ENCODE measurements at regions not wholly inside any gene's neighbourhood (a gene's known extent, or its start where the extent isn't known, plus 50 kb on each side); places are given as distances from the start of the nearest gene placed in this dataset.

DNA sequence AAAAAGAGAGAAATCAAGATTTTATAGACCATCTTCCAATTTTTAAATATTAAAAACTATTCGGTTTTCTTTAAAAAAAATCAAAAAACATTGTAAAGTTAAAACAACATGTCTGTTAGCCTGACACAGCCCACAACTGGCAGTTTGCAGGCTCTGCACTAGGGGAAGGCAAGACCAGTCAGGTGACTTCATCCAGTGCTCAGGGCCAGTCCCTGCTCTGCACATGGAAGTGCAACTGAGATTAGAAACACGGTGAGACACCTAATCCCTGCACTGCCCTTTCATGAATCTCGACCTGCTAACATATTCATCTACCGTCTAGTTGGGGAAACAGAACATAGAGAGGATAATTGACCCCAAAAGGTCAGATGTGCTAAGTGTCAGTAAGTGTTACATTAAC lies 135.2 kb downstream of the BARD1 start:
- no peak for DNase-seq (ENCODE audit: low spot score)

DNA sequence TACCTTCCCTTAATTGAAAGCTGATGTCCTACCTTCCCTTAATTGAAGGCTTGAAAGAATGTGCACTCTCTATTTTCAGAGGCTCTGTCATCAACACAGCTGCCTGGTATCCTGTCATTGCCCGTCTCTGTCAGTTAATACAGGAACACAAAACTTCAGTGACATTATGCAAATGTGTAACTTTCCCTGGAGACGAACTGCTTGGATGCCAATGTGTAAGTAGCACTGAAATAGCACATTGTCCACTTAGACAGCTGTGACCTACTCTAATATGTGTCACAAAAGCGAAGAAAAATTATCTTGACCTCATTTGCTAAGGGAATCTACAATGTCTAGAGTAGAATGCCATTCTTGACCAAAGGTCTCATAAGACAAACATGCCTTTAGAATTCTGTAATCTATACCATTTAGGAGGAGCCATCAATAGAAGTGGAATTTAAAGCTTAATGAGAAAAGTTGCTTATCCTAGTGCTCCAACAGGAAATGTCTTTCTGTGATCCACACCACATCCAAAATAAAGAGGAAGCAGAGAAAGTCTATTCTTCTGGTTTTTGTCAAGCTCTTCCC lies 138.1 kb downstream of the BARD1 start:
- peak; percentile 5 for DNase-seq (ENCODE audit: low spot score)

DNA sequence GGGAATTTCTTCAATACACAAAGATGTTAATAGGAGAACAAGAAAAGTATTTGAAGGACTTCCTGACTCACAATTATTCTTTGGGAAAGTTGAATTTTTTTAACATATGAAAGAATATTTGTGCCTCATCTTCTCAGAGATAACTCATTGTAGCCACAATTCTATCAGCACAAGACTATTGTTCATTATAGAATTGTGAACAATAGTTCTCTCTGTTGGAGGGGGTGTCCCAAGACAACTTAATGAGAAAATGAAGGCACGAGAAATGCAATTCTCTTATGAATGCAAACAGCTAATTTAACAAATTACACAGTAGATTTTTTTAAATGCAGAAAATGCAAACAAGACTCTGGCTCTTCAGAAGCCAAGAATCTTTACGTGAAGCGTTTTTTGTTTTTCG lies 157.0 kb downstream of the BARD1 start:
- no peak for DNase-seq (ENCODE audit: low spot score)

DNA sequence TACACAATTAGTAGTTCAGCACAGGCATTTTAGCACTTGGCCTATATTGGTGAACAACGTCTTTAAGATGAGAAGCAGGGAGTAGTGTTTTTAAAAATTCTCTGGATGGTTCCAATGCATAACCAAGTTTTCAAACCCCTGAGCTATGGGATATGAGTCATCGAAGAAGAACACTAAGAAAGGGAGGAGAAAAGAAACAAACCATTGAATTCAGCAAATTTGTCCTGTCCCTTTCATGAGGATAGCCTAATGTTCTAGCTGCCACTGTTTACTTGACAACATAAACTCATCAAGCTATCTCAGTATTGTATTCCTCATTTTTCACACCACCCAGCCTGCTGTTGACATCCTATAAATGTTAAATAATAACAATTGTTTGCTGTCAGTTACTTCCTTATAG lies 158.0 kb downstream of the BARD1 start:
- DNase-seq (ENCODE audit: low spot score), result no peak

DNA sequence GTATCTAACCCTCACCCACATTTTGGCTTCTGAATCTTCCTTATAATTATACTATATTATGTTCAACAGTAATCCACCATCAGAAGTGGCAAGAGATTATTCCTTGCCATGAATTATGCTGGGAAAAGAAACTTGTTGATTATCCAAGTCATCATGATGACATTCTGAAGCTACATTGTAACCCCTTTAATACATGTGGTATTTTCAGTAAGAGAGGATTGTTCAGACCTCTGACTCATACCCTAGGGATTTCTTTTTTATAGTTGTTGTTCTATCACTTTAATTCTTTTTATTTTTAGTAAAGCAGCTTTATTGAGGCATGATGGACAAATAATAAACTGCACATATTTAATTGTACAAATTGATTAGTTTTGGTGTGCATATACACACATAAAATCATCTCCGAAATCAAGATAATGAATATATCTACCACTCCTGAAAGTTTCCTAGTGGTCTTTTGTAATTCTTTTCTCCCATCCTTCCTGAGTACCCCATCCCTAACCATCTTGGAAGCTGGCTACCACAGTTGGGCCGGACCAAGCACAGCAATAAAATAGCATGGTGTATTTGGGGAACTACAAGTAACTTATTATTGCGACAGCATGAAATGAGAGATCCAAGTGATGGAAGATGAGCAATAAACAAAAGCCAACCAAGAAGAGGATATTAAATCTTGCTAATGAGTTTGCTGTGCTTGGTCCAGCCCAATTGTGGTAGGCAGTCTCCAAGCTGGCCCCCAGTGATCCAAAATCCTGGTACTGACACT lies 159.9 kb downstream of the BARD1 start:
- no peak for DNase-seq (ENCODE audit: low spot score)

DNA sequence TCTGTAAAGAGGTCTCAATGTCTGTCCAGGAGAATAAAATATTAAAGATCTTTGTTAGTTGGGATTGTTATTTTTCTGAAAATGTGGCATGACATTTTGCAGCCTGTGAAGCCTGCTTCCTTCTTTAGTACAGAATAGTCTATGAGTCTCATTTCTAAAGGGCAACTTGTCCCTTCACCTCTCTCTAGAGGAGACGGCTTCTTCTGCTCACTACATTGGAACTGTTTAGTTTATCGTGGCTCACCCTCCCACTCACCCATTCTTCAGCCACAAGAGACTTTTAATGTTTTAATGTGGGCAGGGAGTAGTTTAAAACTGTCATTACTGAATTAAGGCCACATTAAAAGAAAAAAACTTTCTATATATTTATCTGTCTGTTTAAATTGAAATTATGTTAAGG lies 161.0 kb downstream of the BARD1 start:
- no peak for DNase-seq (ENCODE audit: low spot score)

DNA sequence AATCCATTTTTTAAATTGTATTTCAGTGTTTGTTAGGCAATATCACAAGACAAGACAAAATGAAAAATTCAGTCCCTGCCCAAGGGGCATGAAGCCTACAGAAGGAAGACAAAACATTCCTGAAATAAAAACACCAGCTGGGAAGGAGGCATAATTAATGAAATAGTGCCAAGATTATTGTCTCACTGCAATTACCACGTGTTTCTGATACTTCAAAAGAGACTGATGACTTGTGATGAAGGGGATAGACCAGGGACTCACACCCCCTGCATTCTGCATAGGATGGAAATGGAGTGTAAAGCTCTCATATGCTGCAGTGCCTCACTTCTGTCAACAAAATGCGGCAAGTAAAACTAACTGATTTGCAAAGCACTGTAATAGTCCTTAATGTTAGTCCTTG lies 178.1 kb downstream of the BARD1 start:
- DNase-seq (ENCODE audit: low spot score), result peak; percentile 3

DNA sequence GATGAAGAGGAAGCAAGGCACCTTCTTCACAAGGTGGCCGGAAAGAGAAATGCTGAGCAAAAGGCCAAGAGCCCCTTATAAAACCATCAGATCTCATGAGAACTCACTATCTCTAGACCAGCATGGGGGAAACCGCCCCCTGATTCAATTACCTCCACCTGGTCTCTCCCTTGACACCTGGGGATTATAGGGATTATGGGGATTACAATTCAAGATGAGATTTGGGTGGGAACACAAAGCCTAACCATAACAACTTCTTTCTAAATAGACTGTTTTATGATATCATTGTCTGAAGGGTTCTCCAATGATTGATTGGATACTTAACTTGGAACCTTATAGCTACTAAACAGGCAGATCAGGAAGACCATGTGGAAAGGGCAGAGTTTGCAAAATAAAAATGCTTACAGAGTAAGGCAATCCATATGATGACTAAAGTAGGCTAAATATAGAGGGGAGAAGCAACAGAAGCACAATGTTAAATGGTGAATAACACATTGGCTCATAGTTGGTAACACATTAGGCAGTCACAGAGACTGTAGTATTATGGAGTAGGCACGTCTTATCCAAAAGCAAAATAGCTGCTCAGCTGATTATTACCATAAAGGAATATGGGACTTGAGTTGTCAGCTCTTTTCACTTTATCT lies 179.0 kb downstream of the BARD1 start:
- no peak for DNase-seq (ENCODE audit: low spot score)

DNA sequence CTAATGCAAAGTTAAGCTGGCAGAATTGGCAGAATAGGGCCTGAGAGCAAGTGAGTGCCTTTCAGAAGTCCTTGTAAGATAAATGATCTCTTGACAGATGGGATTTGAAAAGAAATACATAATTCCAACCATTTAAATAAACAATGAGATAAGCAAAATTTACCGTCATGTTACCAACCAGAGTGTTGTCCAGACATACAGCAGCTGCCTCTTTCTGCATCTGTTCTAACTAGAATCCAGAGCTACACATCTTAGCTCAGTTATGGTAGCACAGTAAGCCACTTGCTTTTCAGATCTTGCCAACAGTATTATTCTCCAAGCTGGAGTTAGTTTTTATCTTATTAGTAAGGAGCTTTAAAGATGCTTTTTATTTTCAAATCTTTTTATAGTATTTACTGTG lies 179.6 kb downstream of the BARD1 start:
- no peak for DNase-seq (ENCODE audit: low spot score)
